ENCODE measurements at regions not wholly inside any gene's neighbourhood (a gene's known extent, or its start where the extent isn't known, plus 50 kb on each side); places are given as distances from the start of the nearest gene placed in this dataset.
"Not testable (repeated sequence)": the region's sequence is repeated elsewhere in the genome, so short reads cannot be mapped to it uniquely, and the experiment has no call there.

GRCh38 chr10:55237462-55237861 is 436.4 kb upstream of the PCDH15 start:
- no peak for DNase-seq (ENCODE audit: low read depth)

DNA sequence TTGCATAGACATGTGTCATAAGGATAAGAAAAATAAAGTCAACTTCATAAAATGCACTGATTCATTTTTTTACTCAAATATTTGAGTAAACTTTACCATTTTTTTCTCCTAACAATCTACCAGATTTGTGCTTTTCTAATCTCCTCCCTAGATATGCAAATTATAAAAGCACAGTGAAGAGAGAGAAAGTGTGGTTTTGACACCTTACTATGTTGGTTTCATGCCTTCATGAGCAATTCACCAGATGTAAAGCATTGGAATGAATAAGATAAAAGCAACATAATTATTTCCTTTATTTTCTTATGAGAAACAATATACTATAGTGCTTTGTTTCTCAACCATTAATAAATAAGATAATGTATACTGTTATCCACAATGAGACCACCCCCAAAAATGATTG is 432.5 kb upstream of the PCDH15 start:
- no peak for DNase-seq (ENCODE audit: low read depth)

GRCh38 chr10:55233090-55233489 is 432.1 kb upstream of the PCDH15 start:
- no peak for DNase-seq (ENCODE audit: low read depth)

DNA sequence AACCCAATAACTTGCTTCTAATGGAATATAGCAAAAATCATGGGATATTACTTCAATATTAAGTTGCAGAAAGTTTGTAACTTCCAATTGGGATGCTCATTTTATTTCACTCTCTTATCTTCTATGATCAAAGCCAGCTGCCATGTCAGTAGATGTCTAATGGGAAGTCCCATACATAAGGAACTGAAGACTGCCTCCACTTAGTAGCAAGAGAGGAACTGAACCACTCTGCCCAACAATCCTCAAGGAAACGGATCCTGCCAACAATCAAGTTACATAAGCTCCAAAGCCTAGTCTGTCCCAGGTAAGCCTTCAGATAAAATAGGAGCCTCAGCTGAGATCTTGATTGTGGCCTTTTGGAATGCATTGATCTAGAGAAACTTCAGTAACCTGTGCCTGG is 431.5 kb upstream of the PCDH15 start:
- DNase-seq (ENCODE audit: low read depth) = no peak

GRCh38 chr10:55227967-55228366 is 426.9 kb upstream of the PCDH15 start:
- no peak for DNase-seq (ENCODE audit: low read depth)

- no peak for DNase-seq (ENCODE audit: low read depth)
Observed at GRCh38 chr10:55224007-55224781, 423.2 kb upstream of the PCDH15 start.

DNA sequence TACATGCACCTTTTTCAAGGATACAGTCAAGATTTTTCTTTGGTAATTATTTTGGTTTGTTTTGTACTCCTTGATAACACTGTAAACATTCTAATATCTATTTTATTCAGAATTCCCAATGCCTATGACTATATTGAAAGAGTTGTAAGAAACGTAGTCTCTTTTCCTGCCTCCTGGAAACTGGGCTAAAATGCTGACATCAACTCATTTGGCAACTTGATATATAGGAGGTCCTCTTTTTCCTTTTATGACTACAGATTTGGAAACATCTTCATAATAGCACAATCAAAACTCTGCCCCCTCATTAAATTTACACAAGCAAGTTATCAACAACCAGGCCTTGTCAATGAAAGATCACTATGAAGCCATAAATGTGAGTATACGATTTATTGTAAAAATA is 422.3 kb upstream of the PCDH15 start:
- DNase-seq (ENCODE audit: low read depth) = no peak

DNA sequence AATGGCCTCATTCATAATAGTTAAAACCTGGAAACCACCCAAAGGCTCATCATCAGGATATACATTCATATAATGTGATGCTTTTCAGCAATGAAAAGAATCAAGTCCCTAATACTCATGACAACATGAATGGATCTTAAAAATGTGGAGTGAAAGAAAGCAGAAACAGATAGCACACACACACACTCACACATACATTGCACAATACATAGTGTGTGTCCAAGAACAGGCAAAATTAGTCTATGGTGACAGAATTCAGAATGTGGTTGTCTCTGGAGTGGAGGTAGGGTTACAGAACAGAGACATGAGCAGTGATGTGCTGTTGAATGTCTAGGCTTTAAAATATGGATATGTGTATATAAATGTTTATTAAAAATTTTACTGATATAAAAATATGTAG is 419.9 kb upstream of the PCDH15 start:
- no peak for DNase-seq (ENCODE audit: low read depth)

DNA sequence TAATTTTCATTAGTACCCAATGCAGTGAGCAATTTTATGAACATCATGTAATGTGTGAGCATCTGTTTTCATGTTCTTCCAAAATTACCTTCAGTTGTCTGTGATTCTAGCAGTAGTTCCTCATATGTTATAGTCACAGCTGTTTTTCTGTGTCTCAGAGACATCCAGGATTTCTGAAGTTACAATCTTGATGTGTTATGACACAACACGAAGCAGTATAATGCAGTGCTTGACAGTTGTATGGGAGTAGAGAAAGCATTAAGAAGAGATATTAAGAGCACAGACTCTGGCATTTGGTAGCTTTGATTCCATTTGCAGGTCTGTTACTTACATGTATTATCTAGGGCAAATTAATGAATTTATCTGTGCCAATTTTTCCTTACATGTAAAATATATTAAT is 414.7 kb upstream of the PCDH15 start:
- DNase-seq (ENCODE audit: low read depth) = no peak

DNA sequence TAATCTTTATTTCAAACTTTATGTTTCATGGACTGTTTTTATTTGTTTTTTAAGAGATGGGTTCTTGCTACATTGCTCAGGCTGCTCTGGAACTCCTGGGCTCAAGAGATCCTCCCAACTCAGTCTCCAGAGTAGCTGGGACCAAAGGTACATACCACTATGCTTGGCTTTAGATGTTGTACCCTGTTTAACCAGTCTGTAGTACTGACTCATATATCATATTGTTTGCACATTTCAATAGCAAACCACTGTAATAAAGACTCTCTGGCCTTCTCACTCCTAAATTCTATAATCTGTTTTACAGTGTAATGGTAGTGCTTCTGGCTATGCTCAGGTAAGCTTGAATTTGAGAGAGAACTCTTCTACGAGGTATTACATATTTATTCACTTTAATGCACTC is 413.6 kb upstream of the PCDH15 start:
- no peak for DNase-seq (ENCODE audit: low read depth)

GRCh38 chr10:55212051-55212450 is 411.0 kb upstream of the PCDH15 start:
- no peak for DNase-seq (ENCODE audit: low read depth)

DNA sequence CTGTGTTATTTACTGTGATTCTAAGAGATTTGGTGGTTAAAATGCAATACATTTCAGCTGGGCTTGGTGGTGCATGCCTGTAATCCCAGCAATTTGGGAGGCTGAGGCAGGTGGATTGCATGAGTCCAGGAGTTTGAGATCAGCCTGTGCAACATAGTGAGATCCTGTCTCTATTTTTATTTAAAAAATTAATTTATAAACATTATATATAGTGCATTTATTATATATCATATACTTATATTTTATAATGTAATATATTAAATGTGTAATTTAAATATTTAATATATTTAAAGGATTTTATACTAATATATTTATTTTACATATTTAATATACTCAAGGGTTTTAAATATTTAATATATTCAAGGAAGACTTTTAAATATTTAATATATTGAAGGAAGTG is 402.8 kb upstream of the PCDH15 start:
- no peak for DNase-seq (ENCODE audit: low read depth)

DNA sequence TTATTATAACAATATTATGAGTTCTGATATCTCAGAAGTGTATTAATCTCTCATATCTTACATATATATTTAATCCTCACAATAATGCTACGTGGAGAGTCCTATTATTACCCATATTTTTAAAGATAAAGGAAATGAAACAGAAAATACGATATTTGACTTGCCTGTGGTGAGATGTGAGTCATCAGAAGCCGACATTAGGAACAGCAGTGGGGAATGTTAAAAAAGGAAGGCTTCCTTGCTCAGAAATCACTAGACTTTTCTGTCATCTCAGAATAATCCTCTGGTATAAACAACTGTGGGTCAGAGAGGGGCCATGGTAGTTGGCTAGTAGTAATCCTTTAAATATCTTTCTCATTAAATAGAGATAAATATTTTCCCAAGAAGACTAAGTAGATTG is 402.3 kb upstream of the PCDH15 start:
- peak; percentile 58 for DNase-seq (ENCODE audit: low read depth)

GRCh38 chr10:55200020-55200419 is 399.0 kb upstream of the PCDH15 start:
- no peak for DNase-seq (ENCODE audit: low read depth)

DNA sequence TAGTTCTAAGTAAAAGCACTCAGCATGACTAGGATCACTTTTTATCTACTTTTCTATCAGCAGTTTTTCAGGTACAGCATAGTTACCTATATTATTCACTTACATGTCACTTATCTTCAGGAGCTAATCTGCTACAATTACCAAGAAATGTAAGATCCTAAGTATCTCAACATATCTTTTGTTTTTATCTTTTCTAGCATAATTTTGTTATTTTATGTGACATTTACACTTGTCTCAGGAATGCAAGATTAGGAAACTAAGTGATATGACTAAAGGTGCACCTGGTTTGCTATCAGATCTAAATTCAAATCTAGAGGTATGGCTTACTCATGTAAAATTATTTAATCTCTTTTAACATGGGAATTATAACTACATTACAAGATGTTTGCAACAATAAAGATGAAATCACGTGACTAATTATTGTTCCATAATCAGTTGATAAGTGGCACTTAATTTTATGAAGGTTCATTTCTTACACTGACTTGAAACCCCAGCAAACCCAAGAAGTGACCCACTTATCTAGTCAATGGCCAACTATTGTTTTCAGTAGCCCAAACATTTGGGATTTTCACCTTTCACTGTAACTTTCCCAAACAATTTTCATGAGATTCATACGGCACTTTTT is 390.3 kb upstream of the PCDH15 start:
- no peak for DNase-seq (ENCODE audit: low read depth)

DNA sequence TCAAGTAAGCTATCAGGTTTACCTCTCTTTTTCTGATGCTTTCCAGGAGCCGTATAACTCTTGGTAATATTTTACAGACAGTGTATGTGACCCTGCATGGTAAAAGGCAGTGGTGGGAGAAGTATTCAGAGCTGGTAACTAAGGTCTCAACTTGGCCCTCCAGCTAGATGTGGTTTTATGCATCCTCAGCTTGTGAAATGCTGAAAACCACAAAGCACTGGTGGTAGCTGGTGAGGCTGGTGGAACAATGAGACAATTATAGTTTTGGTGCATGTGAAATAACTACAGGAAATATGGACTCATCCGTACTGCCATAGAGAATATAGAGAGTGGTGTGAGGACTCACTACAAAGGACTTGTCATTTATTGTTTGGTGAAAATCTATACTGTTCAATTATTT is 383.0 kb upstream of the PCDH15 start:
- peak; percentile 57 for DNase-seq (ENCODE audit: low read depth)

DNA sequence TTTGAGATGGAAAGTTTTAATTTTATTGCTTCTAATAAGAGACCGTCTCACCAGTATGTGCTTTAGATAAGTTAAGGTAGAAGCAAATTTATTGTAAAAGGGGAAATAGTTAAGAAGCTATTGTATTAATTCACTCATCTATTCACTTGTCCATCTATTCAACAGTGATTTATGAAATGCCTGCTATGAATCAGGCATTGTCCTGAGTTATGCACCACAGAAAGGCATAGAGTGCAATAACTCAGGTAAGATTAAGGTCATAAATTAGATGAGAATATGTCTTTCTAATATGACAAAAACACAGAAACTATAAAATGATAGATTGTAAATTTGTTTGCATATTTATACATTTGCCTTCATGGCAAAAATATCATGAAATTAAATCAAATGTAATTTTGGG is 379.3 kb upstream of the PCDH15 start:
- no peak for DNase-seq (ENCODE audit: low read depth)

DNA sequence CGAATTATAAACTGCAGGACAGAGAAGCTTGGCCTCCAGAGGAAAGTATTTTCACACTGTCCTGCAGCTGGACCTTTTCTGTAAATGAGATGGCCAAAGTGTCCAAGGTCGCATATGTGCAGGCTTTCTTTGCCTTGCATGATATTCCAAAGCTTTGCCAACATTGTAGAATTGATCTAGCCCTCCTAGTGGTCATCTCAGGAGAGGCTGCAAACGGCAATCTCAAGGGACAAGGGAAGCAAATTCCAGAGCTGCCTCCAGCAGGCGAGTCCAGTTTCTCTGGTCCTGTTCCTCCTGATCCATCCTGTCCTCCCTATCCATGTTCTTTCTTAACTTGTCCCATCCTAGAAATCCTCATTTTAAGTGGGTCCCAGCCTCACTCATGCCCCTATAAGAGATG is 373.4 kb upstream of the PCDH15 start:
- no peak for DNase-seq (ENCODE audit: low read depth)

DNA sequence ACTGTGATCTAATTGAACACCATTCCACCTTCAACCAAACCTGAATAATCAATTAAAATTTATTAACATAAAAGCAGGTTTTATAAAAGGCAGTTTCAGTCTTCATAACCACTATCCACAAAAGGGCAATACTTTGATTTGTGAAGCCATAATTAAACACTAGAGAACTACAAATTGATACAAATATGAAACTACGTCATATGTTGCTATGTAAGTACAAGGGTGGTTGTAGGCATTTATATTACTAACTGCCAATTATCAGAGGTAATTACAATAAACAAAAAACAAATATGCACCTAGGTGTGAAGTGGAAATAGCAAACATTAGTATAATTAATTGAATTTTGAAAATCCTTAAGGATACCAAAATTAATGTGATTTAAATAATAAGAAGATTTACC is 368.5 kb upstream of the PCDH15 start:
- no peak for DNase-seq (ENCODE audit: low read depth)

DNA sequence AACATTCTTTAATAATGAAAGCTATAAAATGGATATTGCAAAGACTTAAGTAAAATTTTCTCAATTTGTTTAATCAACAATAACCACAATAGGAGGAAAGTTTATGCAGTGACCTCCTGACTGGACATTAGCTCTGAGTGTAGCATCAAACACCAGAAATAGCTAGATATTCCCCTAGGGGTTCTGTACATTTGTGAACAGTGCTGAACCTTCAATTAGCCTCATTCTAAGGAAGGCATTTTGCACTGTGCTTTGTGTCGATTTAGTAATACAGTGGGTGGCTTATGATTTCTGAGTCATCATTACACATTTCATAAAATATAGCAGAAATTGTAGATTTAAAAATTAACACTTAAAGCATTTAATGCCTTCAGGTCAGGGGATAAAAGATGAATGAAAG is 367.3 kb upstream of the PCDH15 start:
- DNase-seq (ENCODE audit: low read depth) = no peak

- DNase-seq (ENCODE audit: low read depth) = no peak
Observed at GRCh38 chr10:55163388-55163979, 362.5 kb upstream of the PCDH15 start.

DNA sequence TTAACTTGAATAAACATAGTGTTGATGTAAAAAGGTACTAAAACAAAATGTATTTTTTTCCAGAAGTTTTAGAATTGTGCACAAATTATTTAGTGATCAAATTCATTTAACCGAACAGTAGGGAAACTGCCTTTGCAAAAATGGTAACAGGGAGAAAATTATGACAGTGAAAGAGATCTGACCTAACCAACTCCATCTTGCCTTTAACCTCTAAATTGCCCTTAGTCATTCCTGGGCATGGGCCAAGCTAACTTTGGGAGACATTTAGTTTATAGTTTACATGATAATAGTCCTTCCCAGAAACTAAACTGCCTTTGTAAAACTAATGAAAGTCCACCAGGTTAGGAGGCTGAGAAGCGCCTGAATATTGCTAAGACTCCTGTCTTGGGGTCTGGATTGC is 361.3 kb upstream of the PCDH15 start:
- DNase-seq (ENCODE audit: low read depth) = not testable (repeated sequence)

DNA sequence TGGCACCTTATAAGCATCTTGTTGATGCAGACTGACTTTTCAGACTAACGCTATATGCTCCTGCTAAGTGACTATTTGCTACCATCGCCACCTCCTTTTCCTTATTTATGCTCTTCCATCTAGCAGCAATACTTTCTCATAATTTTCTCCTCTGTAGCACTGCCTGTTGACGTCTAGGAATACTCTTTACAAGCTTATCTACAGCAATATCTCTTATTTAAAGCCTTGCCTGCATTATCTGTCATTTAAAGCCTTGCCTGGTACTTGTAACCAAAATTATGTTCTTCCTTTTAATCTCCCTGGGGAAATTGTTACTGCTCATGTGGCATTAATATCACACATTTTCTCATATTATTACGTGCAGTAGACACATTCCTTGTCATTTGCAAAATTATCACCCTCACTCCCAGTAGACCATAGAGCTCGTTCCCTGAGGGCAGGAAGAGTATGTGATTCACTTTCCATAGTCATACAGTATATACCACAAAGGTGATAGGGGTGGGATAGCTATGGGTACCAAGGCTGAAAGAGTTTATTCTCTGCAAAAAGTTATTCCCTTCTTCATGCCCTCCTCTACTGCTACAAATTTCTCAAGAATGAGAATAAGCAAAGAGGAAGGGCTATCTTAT is 359.7 kb upstream of the PCDH15 start:
- no peak for DNase-seq (ENCODE audit: low read depth)
